ENCODE measurements at regions not wholly inside any gene's neighbourhood (a gene's known extent, or its start where the extent isn't known, plus 50 kb on each side); places are given as distances from the start of the nearest gene placed in this dataset.

- TF ChIP-seq CTCF (IDR thresholded peaks at IDR 0.05) (no peak), POLR2A (IDR thresholded peaks at IDR 0.05) (no peak)
Measured at GRCh38 chr9:79289856-79290255, 281.9 kb upstream of the TLE4 start.

Data from testis (tissue), 2 donors.